Endothelial cell of hepatic sinusoid (primary cell): ENCODE measurements at regions not wholly inside any gene's neighbourhood (a gene's known extent, or its start where the extent isn't known, plus 50 kb on each side); places are given as distances from the start of the nearest gene placed in this dataset.
"Not testable (repeated sequence)": the region's sequence is repeated elsewhere in the genome, so short reads cannot be mapped to it uniquely, and the experiment has no call there.

Source experiments
- in situ Hi-C: cut with HindIII; loops from 2 replicates; pipeline ENCODE4 v1.10.0; 2017; ENCODE audit warnings: low sequenced_read_pairs

DNA sequence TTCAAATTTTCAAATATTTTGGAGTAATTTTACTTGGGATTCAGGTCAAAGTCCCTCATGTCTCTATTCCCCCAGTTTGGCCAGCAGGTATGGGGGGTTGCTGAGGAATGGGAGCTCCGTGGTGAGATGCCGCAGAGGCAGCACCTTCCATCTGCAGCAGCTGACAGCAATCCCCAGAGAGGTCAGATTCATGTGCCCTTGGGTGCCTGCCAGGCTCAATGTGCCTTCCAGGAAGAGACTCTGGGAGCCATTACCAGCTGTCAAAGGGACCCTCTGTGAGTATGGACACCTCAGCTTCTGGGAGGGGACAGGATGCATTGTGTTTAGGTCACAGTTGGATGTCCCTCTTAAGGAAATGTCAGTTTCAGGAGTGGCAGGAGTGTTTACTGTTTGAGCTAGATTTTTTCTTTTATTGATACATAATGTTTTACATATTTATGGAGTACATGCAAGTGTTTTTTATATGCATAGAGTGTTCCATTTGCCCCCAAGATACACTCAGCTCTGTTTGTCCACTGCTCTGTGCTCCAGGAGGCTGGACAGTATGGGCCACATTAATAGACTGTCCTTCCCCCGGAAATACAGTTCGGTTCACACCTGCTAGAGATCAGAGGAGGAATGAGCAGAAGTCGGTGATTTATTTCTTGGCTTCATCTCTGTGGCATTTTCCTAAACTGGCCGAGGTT is 75.3 kb upstream of the GRB10 start:
- in situ Hi-C loops: no loop called here

DNA sequence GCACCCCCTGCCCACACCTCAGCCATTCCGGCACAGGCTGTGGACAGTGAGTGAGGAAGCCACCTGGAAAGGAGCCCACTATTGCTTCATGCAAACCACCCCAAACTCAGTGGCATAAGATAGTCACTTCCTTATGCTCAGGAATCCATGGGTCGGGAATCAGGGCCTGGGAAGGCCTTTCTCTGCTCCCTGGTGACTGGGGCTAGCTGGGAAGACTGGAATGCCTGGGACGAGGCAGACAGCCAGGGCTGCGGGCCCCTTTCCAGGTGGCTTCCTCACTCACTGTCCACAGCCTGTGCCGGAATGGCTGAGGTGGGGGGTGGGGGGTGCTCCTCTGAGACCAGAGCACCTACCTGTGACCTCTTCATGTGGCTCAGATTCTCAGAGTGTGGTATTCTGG is 74.1 kb upstream of the GRB10 start:
- in situ Hi-C loops: no loop called here

DNA sequence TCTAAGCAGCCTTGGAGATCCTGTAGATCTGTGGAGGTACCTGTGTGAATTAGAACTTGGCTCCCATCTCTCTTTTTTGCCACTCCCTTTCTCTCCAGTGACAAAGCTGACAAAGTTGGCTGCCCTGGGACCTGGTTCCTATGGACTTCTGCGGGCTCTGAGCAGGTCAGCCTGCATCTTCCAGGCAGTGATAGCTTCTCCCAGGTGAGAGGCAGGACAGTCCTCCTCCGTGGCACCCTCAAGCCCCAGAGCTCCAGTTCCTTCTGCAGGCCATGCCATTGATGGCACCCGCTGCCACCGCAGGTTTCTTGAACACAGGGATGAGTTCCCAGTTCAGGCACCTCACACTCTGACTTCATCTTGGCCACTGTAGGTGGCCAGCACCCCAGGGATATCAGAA is 73.5 kb upstream of the GRB10 start:
- in situ Hi-C loops: no loop called here

DNA sequence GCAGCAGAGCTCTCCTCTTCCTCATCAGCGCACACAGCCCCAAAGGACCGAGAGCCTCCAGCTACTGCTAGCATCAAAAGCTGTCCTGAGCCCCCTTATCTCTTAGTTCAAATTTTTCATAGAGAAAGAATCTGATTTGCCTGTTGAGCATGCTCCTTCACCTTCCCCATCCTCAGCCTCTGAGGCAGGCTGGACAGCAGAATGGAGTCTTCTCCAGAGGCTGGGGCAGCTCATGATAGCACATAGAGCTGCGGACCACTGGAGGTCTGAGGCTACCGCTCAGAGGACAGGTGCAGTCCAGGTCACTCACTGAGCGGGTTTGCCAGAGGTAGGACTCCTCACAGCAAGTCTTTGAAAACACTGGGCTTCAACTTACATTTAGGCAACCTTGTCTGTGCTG is 72.8 kb upstream of the GRB10 start:
- in situ Hi-C loops: no loop called here

DNA sequence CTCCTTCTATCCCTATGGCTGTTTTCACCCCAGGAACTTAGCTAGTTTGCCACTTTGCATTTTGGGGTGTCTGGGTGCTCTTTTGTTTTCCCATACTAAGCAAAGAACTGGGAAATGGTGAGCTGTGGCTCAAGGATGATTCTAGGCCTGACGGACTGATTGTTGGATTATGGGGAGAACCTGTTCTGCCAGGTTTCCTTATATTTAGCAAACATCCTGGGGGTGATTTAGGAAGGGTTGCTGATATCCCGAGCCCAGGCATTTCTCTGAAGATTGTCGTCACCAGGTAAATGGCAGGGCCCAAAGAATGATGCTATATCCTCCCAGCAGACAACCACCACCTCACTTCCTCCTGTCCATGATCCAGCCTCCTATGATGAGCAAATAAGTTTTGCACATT is 72.1 kb upstream of the GRB10 start:
- in situ Hi-C loops: no loop called here

DNA sequence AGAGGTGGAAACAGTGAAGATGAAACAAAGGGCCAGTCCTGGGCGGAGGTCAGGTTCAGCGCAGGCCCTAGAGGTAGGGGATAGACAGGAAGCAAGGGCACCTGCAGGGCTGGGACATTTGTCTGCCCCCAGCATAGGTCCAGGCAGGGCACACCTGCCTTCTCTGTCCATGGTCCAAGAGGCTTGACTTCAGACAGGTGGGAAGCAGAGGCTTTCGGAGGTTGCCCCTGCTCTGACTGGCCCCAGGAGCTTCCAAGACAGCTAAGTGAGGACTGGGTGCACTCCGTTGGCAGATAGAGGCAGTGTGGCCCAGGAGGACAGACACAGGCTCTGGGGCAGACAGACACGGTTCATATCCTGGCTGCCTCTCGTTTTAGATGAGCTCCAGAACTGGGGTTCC is 71.6 kb upstream of the GRB10 start:
- in situ Hi-C loops: no loop called here

DNA sequence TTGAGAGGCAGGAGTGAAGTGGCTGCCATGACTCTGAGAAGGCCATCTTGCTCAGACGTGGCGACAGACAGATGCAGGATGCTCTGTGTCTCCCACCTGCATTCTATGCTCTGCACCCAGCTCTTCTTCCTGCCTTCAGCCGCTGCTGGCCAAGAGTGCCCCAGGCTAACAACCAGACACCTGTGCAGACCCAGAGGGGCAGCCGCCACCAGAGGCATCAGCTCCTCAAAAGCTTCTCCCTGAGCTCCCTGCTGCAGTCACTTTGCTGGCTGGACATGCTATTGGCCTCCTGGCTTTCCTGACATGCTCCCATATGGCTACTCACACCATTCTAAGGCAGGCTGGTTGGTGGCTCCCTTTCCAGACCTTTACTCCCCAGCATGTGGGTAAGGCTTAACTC is 70.6 kb upstream of the GRB10 start:
- in situ Hi-C loops: no loop called here

DNA sequence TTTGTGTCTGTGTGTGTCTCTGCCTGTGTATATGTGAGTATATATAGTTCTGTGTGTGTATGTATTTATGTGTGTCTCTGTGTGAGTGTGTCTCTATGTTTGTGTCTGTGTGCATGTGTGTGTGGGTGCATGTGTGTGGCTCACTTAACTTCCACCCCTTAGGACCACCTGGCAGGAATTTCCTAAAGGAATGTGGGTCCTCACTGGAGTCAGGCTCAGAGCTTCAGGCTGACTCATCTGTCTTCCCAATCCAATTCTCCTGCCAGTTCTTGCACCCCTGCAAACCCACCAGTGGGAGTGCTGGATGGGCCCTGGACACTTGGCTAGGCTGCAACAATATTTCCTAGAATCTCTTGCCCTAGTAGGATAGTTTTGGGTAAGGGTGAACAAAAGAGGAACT is 70.2 kb upstream of the GRB10 start:
- in situ Hi-C loops: no loop called here

DNA sequence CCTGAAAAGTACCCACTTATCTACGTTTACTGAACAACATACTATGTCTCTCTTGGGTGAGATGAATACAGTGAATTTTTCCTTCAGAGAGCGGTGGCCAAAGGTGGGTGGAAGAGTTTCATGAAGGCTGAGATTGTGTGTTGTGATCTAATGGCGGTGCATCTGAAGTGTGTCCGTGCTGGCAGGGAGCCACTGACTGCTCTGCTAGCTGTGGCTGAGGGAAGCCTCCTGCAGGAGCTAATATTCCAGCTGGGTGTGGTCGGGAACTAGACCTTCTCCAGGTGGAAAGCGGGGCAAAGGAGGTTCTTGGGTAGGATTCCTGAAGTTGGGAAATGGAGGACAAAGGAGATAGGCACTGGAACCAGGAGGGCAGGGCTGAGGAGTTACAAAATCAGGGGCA is 69.2 kb upstream of the GRB10 start:
- in situ Hi-C loops: no loop called here

DNA sequence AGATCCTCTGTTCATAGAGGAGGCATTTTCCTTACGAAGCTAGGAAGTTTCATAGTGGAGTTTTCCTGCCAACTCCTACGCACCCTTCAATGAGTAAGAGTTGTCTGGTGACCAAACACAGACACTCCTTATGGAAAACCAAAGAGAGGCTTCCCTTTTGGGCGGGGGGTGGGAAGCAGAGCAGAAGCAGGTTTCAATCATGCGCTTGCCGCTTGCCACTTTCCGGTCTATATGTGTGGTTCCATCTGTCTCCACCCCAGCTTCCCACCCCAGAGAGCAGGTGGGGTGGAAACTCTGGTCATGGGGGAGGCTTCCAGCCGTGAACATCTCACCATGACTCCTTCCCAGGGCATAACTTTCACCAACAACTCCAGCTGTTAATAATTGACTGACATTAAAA is 68.8 kb upstream of the GRB10 start:
- in situ Hi-C loops: no loop called here

DNA sequence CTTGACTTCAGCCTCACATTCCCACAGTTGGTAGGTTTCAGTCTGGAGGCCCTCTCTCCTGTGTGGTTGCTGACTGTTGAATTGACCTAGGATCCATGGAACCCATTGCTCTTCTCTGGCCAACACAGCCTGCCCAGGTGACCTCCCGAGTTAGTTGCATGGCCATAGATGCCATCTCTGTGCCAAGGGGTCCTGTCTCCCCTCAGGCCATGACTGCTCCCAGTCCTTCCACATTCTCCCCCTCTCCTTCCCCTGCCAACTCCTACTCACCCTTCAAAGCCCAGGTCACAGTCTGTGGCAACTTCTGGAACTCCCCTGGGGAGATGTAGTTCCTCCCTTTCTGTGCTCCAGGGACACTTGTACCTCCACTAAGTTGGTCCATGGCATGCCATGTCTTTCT is 67.3 kb upstream of the GRB10 start:
- in situ Hi-C loops: no loop called here

DNA sequence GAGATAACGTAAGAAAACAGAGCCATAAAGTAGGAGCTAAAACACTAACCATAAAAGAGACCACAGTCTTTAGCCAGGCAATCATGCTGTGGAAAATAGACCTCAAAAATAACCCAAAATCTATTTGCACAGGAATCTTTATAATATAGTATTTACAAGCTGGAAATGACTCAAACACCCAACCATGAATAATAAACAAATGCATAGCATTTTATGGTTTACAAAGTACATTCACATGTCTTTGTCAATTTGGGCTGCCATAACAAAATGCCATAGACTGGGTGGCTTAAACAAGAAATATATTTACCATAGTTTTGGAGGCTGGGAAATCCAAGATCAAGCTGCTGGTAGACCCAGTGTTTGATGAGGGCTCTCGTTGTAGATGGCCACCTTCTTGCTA is 65.5 kb upstream of the GRB10 start:
- in situ Hi-C loops: no loop called here

DNA sequence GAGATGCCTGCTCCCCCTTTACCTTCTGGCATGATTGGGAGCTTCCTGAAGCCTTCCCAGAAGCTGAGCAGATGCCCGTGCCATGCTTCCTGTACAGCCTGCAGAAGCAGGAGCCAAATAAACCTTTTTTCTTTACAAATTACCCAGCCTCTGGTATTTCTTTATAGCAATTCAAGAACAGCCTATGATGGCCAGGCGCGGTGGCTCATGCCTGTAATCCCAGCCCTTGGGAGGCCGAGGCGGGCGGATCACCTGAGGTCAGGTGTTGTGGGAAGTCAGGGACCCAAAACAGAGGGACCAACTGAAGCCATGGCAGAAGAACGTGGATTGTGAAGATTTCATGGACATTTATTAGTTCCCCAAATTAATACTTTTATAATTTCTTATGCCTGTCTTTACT is 62.2 kb upstream of the GRB10 start:
- in situ Hi-C loops: not testable (repeated sequence)

DNA sequence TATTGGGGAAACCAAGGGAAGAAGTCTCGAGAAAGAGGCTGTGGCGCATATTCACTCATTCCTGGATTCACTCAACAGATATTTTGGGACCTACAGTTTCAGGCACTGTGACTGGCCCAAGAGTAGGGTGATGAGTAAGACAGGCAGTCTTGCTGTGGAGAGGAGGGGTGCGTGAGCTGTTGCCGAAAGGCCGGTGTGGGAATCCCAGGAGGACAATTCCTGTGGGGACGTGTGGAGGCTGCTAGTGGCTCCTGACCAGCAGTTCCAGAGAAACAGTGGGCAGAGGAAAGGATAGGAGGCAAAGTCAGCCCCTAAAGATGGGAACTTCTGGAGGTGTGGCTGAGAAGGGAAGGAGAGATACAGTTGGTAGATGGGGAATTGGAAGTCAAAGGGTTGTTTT is 59.3 kb upstream of the GRB10 start:
- in situ Hi-C loops: no loop called here

DNA sequence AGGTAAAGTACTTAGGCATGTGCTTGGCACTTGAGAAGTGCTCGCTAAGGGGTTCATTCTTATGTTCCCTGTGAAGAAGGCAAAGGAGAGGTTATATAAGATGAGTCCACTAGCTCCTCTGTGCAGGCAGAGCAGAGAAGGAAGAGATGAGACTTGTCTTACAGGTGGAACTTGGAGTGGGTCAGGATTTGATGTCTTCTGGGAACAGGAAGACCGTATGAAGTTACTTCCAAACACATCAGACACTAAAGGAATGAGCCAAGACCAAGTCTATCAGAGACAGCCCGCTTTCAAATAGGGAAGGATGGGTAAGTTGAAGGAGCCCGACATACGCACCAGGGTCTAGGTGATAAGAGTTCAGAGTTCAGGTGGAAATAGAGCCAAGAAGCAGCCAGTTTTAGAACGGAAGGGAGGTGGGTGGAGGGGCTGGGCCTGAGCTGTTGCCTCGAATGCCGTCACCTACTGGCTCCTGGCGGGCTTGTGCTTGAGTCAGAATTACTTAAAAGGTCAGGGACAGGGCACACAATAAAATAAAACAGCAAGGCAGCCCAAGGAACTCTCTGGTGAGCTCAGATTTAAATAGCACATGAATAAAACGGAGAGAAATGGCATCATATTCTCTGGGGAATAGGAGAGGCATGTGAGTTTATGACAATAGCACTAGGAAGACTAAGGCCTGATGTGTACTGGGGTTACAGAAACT is 56.1 kb upstream of the GRB10 start:
- in situ Hi-C loops: no loop called here

DNA sequence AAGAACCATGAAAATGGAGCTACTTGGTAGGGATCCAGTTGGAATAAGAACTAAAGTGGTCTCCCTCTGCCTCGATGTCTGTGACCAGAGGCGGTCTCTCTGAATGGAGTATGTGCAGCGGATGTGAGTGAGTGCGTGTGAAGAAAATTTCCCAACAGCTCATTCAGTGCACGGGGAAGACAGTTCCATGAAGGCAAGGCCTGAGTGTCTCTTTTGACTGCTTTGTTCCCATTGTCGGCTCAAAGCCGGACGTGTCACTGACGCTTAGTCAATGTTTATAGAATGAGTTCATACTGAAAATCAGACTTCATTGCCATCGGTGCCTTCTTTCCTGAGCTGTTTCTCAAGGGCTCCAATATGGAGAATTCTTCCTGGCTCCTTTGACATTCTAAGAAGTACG is 55.3 kb upstream of the GRB10 start:
- in situ Hi-C loops: no loop called here

DNA sequence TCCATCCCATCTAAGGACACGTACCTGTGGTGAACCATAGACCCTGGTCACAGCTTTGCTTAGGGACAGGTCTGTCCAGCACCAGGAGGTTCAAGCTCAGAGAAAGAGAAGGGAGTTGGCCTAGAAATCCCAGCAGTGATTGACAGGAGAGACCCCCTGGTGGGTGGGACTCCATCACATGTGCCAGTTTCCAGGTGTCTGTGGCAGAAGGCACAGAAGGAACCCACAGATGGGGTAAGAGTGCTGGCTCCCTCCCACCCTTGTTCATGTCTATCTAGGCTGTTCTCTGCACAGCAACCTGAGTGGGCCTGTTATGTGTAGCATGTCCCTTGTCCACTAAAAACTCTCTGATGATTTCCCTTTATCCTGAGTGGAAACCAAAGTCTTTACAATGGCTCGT is 54.0 kb upstream of the GRB10 start:
- in situ Hi-C loops: no loop called here

DNA sequence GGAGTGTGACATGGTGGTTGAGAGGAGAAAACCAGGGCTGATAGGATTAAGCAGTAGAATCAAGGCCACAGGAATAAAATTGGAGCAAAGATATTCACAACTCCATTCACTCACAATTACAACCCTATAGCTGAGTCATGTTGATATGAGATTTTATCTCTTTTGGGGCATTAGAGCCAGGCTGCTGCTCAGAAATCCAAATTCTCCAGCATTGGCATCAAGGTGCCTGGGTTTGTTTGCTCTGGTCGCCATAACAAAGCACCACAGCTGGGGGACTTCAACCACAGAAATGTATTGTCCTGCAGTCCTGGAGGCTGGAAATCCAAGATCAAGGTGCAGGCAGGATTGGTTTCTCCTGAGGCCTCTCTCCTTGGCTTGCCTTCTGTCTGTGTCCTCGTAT is 52.5 kb upstream of the GRB10 start:
- in situ Hi-C loops: no loop called here

DNA sequence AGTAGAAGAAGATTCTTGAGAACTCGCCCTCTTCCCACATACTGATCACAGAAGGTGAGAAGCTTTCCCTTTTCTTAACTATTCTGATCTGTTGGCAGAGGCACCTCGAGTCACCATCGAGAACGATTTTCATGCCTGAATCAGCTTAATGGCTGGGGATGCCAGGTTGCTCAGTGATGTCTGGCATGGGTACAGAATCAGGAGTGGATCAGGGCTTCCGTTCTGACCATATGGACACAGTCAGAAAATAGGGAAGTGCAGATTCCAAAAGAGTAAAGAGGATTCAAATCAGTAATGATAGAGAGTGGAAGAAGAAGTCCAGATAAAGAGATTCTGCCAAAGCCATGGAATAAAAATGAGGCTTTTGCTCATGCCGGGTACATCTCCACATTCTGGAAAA is 52.0 kb upstream of the GRB10 start:
- in situ Hi-C loops: loop anchor here (5.0 kb wide), 1 partner anchor 118 kb away; no protein-coding TSS in a partner anchor

DNA sequence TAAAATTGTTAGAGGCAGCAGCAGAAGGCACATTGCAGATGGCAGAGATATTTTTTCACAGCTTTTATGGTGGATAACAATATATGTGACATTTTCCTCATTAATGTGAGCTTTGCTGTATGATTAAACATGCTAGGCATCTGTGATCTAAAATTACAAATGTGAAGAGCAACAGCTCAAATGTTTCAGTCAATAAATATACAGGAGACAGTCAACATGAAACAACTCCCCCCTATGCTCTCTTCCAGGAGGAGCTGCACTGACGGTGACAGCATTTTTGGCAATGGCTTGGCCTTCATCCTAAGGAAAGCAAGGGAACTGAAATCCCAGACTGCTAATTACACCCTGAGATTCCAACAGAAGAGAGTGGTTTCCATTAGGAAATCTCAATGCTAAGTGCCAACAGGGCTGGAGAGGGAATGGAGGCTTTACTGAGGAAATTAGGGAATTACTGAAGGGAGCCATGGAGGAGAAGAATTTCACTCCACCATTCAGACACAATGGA is 51.4 kb upstream of the GRB10 start:
- in situ Hi-C loops: loop anchor here (5.0 kb wide), 1 partner anchor 118 kb away; no protein-coding TSS in a partner anchor

DNA sequence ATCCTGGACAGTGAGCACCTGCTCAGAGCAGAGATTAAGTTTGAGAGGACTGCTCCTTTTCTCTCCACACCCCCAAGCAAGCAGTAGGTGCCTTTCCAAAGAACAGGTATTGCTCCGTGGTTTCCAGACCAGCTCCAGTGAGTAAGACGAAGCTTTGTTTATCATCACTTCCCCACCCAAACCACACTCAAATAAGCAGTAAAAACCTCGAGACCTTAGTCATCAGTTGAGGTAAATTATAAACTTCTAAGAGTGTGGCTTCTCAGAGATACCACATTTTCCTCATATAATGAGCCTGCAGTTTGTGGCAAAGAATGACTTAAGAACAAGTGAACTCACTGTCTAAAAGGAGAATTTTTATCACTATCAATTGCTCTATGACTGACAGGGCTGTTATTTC is 50.0 kb upstream of the GRB10 start:
- in situ Hi-C loops: loop anchor here (5.0 kb wide), 1 partner anchor 120 kb away; no protein-coding TSS in a partner anchor
